CD4-positive, alpha-beta T cell treated with Interleukin-12 subunit alpha and Interleukin-12 subunit beta, for 1 hour (primary cell): ENCODE measurements at regions not wholly inside any gene's neighbourhood (a gene's known extent, or its start where the extent isn't known, plus 50 kb on each side); places are given as distances from the start of the nearest gene placed in this dataset.

ENCODE experiments used
- DNase-seq: peaks from one replicate; pipeline ENCODE4 v3.0.0-alpha.2; 2020

- no peak for DNase-seq
Observed at GRCh38 chr13:111597618-111598017, 277.2 kb downstream of the TEX29 start.

GRCh38 chr13:111598747-111599146 lies 278.3 kb downstream of the TEX29 start:
- no peak for DNase-seq

- DNase-seq, result no peak
Observed at GRCh38 chr13:111599791-111600190, 279.3 kb downstream of the TEX29 start.

- no peak for DNase-seq
Observed at GRCh38 chr13:111602874-111603273, 282.4 kb downstream of the TEX29 start.

GRCh38 chr13:111604097-111604496 lies 283.7 kb downstream of the TEX29 start:
- no peak for DNase-seq

GRCh38 chr13:111608556-111608955 lies 288.1 kb downstream of the TEX29 start:
- DNase-seq, result no peak

GRCh38 chr13:111609631-111610030 lies 289.2 kb downstream of the TEX29 start:
- DNase-seq, result no peak

- no peak for DNase-seq
Observed at GRCh38 chr13:111610081-111610480, 289.6 kb downstream of the TEX29 start.

GRCh38 chr13:111610879-111611278 lies 290.4 kb downstream of the TEX29 start:
- DNase-seq, result no peak

GRCh38 chr13:111611651-111612050 lies 291.2 kb downstream of the TEX29 start:
- DNase-seq, result no peak

GRCh38 chr13:111612886-111613285 lies 292.4 kb downstream of the TEX29 start:
- no peak for DNase-seq

- DNase-seq, result no peak
Observed at GRCh38 chr13:111614009-111614408, 293.6 kb downstream of the TEX29 start.

- DNase-seq, result no peak
Observed at GRCh38 chr13:111614613-111615012, 294.2 kb downstream of the TEX29 start.

- DNase-seq, result no peak
Observed at GRCh38 chr13:111616203-111616602, 295.8 kb downstream of the TEX29 start.

GRCh38 chr13:111620166-111620565 lies 299.7 kb downstream of the TEX29 start:
- no peak for DNase-seq

GRCh38 chr13:111620586-111620985 lies 300.1 kb downstream of the TEX29 start:
- DNase-seq, result no peak

GRCh38 chr13:111621164-111621563 lies 300.7 kb downstream of the TEX29 start:
- no peak for DNase-seq

GRCh38 chr13:111622051-111622531 lies 301.6 kb downstream of the TEX29 start:
- DNase-seq, result no peak

GRCh38 chr13:111623208-111623607 lies 302.8 kb downstream of the TEX29 start:
- DNase-seq, result no peak

- no peak for DNase-seq
Observed at GRCh38 chr13:111623743-111624505, 303.5 kb downstream of the TEX29 start.

- DNase-seq, result no peak
Observed at GRCh38 chr13:111625526-111626315, 305.3 kb downstream of the TEX29 start.

GRCh38 chr13:111626371-111627305 lies 306.2 kb downstream of the TEX29 start:
- no peak for DNase-seq

GRCh38 chr13:111627596-111627995 lies 307.2 kb downstream of the TEX29 start:
- no peak for DNase-seq
